ENCODE measurements at regions not wholly inside any gene's neighbourhood (a gene's known extent, or its start where the extent isn't known, plus 50 kb on each side); places are given as distances from the start of the nearest gene placed in this dataset.

- no peak for TF ChIP-seq CTCF (IDR thresholded peaks at IDR 0.05)
- no peak for TF ChIP-seq EP300 (IDR thresholded peaks at IDR 0.05)
- TF ChIP-seq POLR2A (IDR thresholded peaks at IDR 0.05): no peak
Measured at GRCh38 chr3:150150633-150151032, 179.9 kb upstream of the PFN2 start.
